ENCODE measurements at regions not wholly inside any gene's neighbourhood (a gene's known extent, or its start where the extent isn't known, plus 50 kb on each side); places are given as distances from the start of the nearest gene placed in this dataset.

DNA sequence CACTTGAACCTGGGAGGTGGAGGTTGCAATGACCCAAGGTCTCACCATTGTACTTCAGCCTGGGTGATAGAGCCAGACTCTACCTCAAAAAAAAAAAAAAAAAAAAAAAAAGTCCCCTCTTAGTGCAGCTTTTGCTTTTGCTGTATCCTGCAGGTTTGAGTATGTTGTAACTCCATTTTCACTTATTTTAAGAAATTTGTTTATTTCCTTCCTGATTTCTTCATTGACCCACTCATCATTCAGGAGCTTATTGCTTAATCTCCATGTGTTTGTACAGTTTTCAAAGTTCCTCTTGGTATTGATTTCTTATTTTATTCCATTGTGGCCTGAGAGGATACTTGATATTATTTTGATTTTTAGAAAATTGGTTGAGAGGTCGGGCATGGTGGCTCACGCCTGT, 50.9 kb upstream of the AK4 start:
- TF ChIP-seq, protein P1, sequence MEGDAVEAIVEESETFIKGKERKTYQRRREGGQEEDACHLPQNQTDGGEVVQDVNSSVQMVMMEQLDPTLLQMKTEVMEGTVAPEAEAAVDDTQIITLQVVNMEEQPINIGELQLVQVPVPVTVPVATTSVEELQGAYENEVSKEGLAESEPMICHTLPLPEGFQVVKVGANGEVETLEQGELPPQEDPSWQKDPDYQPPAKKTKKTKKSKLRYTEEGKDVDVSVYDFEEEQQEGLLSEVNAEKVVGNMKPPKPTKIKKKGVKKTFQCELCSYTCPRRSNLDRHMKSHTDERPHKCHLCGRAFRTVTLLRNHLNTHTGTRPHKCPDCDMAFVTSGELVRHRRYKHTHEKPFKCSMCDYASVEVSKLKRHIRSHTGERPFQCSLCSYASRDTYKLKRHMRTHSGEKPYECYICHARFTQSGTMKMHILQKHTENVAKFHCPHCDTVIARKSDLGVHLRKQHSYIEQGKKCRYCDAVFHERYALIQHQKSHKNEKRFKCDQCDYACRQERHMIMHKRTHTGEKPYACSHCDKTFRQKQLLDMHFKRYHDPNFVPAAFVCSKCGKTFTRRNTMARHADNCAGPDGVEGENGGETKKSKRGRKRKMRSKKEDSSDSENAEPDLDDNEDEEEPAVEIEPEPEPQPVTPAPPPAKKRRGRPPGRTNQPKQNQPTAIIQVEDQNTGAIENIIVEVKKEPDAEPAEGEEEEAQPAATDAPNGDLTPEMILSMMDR (optimal IDR thresholded peaks at IDR 0.05 in 1 of 3, IDR thresholded peaks at IDR 0.05 in 1 of 3, conservative IDR thresholded peaks at IDR 0.05 in 1 of 3; ENCODE audit: extremely low read depth in 1 of 3, insufficient read depth in 2 of 3, low read length in 3 of 3): no peak
- TF ChIP-seq EZH2 (IDR thresholded peaks at IDR 0.05; ENCODE audit: low read length): no peak

All from keratinocyte (primary cell).